GM19328 (cell line): ENCODE measurements at regions not wholly inside any gene's neighbourhood (a gene's known extent, or its start where the extent isn't known, plus 50 kb on each side); places are given as distances from the start of the nearest gene placed in this dataset.
"Not testable (repeated sequence)": the region's sequence is repeated elsewhere in the genome, so short reads cannot be mapped to it uniquely, and the experiment has no call there.

Source experiments
- ATAC-seq: cut with Tn5 transposase; IDR thresholded peaks from one replicate; pipeline ENCODE4 v1.9.1; 2021; ENCODE audit warnings: mild to moderate bottlenecking, moderate library complexity; ENCODE audit not compliant: unreplicated experiment

- no peak for ATAC-seq
Measured at GRCh38 chr1:82086739-82087138, 286.0 kb downstream of the ADGRL2 start.

GRCh38 chr1:82079607-82080006 lies 278.9 kb downstream of the ADGRL2 start:
- ATAC-seq, result no peak

- ATAC-seq, result no peak
Measured at GRCh38 chr1:82073659-82074058, 272.9 kb downstream of the ADGRL2 start.

- no peak for ATAC-seq
Measured at GRCh38 chr1:82073071-82073470, 272.3 kb downstream of the ADGRL2 start.

- no peak for ATAC-seq
Measured at GRCh38 chr1:82065916-82066315, 265.2 kb downstream of the ADGRL2 start.

GRCh38 chr1:82064691-82065090 lies 264.0 kb downstream of the ADGRL2 start:
- no peak for ATAC-seq

- ATAC-seq, result no peak
Measured at GRCh38 chr1:82062206-82062605, 261.5 kb downstream of the ADGRL2 start.

GRCh38 chr1:82059959-82060358 lies 259.2 kb downstream of the ADGRL2 start:
- ATAC-seq, result no peak

- no peak for ATAC-seq
Measured at GRCh38 chr1:82057011-82057410, 256.3 kb downstream of the ADGRL2 start.

- ATAC-seq, result not testable (repeated sequence)
Measured at GRCh38 chr1:82055375-82055774, 254.6 kb downstream of the ADGRL2 start.

GRCh38 chr1:82052563-82052962 lies 251.8 kb downstream of the ADGRL2 start:
- ATAC-seq, result no peak

- ATAC-seq, result no peak
Measured at GRCh38 chr1:82048596-82048995, 247.9 kb downstream of the ADGRL2 start.

GRCh38 chr1:82045221-82045620 lies 244.5 kb downstream of the ADGRL2 start:
- no peak for ATAC-seq

GRCh38 chr1:82044536-82044935 lies 243.8 kb downstream of the ADGRL2 start:
- ATAC-seq, result no peak

GRCh38 chr1:82044111-82044510 lies 243.4 kb downstream of the ADGRL2 start:
- ATAC-seq, result no peak

- no peak for ATAC-seq
Measured at GRCh38 chr1:82042306-82043060, 241.7 kb downstream of the ADGRL2 start.
